Parathyroid adenoma (tissue), 2 donors: ENCODE measurements at regions not wholly inside any gene's neighbourhood (a gene's known extent, or its start where the extent isn't known, plus 50 kb on each side); places are given as distances from the start of the nearest gene placed in this dataset.
"Not testable (repeated sequence)": the region's sequence is repeated elsewhere in the genome, so short reads cannot be mapped to it uniquely, and the experiment has no call there.

Experiments used
- H2AFZ ChIP-seq: fragments of 300-600 bp; sonication (generic); one replicate; pipeline ENCODE4 v1.7.0; 2017; ENCODE audit warnings: antibody characterized with exemption, mild to moderate bottlenecking
- H3K27ac ChIP-seq: fragments of 300-600 bp; sonication (generic); one replicate; pipeline ENCODE4 v1.7.0; 2017
- H3K27me3 ChIP-seq: fragments of 300-600 bp; sonication (generic); one replicate; pipeline ENCODE4 v1.7.0; 2017; ENCODE audit warnings: low read length; ENCODE audit not compliant: control insufficient read depth, insufficient read depth
- H3K36me3 ChIP-seq: fragments of 300-600 bp; sonication (generic); one replicate; pipeline ENCODE4 v1.7.0; 2017; ENCODE audit warnings: low read length; ENCODE audit not compliant: control insufficient read depth, insufficient read depth
- H3K4me1 ChIP-seq: fragments of 300-600 bp; sonication (generic); one replicate; pipeline ENCODE4 v1.7.0; 2017; ENCODE audit warnings: control low read depth
- H3K4me2 ChIP-seq: fragments of 300-600 bp; sonication (generic); one replicate; pipeline ENCODE4 v1.7.0; 2017; ENCODE audit warnings: low read length
- H3K4me3 ChIP-seq: fragments of 300-600 bp; sonication (generic); one replicate; pipeline ENCODE4 v1.7.0; 2017; ENCODE audit warnings: low read depth, low read length
- H3K79me2 ChIP-seq: fragments of 300-600 bp; sonication (generic); one replicate; pipeline ENCODE4 v1.7.0; 2017; ENCODE audit warnings: control low read depth
- H3K9ac ChIP-seq: fragments of 300-600 bp; sonication (generic); one replicate; pipeline ENCODE4 v1.7.0; 2017; ENCODE audit warnings: mild to moderate bottlenecking
- H3K9me3 ChIP-seq: fragments of 300-600 bp; sonication (generic); one replicate; pipeline ENCODE4 v1.7.0; 2017; ENCODE audit warnings: low read length; ENCODE audit not compliant: control insufficient read depth
- CTCF ChIP-seq: fragments of 300-600 bp; sonication (generic); IDR thresholded peaks from one replicate; pipeline ENCODE4 v1.7.0; 2017; ENCODE audit warnings: antibody characterized with exemption, mild to moderate bottlenecking
- donor health status: primary hyperparathyroidism.

GRCh38 chrX:65194547-65194946 is 218.3 kb upstream of the ZC4H2 start:
- H3K9me3 ChIP-seq, result no peaks in the 10 kb centered on the region
- H3K79me2 ChIP-seq, result no peaks in the 10 kb centered on the region
- no peak overlapping the region for H3K4me2 ChIP-seq
- no peak for TF ChIP-seq CTCF
- no peak overlapping the region for H3K4me3 ChIP-seq
- H3K9ac ChIP-seq, result no peak overlapping the region
- no peak overlapping the region for H3K27ac ChIP-seq
- H3K36me3 ChIP-seq, result no peaks in the 10 kb centered on the region
- H2AFZ ChIP-seq, result no peak overlapping the region
- no peaks in the 10 kb centered on the region for H3K27me3 ChIP-seq
- H3K4me1 ChIP-seq, result no peaks in the 10 kb centered on the region

DNA sequence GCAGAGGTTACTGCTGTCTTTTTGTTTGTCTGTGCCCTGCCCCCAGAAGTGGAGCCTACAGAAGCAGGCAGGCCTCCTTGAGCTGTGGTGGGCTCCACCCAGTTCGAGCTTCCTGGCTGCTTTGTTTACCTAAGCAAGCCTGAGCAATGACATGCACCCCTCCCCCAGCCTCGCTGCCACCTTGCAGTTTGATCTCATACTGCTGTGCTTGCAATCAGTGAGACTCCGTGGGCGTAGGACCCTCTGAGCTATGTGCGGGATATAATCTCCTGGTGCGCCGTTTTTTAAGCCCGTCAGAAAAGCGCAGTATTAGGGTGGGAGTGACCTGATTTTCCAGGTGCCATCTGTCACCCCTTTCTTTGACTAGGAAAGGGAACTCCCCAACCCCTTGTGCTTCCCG is 187.1 kb upstream of the ZC4H2 start:
- H2AFZ ChIP-seq, H3K4me2 ChIP-seq, H3K9ac ChIP-seq, H3K27ac ChIP-seq, H3K4me3 ChIP-seq, H3K4me1 ChIP-seq, H3K36me3 ChIP-seq, H3K79me2 ChIP-seq, H3K9me3 ChIP-seq, H3K27me3 ChIP-seq: not testable (repeated sequence)

GRCh38 chrX:65148232-65148631 is 172.0 kb upstream of the ZC4H2 start:
- Histone ChIP-seq H3K27me3 (no peaks in the 10 kb centered on the region), H3K4me3 (no peak overlapping the region), H3K27ac (no peak overlapping the region), H3K9ac (no peak overlapping the region), H3K4me2 (no peak overlapping the region), H3K79me2 (no peaks in the 10 kb centered on the region), H3K4me1 (no peaks in the 10 kb centered on the region), H3K9me3 (no peaks in the 10 kb centered on the region), H2AFZ (no peak overlapping the region), H3K36me3 (no peaks in the 10 kb centered on the region)
- no peak for TF ChIP-seq CTCF

DNA sequence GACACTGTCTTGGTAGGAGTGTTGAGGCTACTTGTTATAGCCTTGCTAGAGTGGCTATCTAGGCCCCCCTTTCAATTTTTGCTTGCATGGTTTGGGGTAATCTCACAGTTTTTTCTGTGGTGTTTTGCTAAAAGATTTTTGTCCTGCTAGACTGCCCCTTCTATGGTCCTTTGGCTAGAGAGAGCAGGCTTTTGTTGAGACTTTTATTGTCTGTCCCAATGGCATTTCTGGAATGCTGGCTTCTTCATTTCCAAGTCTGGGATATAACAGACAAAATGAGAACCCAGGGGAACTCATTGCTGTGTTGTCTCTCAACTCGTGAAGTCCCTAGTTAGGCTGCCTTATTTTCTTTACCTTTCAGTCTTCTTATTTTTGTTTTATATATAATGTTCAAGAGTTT is 160.2 kb upstream of the ZC4H2 start:
- Histone ChIP-seq H3K4me1 (no peaks in the 10 kb centered on the region), H3K9me3 (no peaks in the 10 kb centered on the region), H3K27ac (no peak overlapping the region), H3K4me3 (no peak overlapping the region), H3K36me3 (no peaks in the 10 kb centered on the region), H3K9ac (no peak overlapping the region), H3K4me2 (no peak overlapping the region), H3K27me3 (no peaks in the 10 kb centered on the region), H3K79me2 (no peaks in the 10 kb centered on the region), H2AFZ (no peak overlapping the region)
- TF ChIP-seq CTCF, result no peak

DNA sequence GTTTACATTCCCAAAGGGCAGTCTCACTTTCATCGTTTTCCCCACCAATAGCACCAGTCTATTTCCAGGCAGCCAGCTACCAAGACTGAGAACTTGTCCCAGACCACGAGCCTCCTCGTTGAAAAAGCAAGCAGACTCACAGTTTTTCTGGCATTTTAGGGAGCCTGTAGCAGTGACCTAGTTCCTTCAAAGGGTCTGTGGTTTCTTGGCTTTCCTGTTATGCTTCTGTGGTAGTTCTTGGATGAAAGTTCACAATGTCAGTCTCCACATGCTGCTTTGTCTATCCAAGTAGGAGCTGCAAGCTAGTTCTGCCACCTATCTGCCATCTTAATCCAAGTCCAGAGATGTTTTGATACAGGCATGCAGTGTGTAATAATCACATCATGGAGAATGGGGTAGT is 151.6 kb upstream of the ZC4H2 start:
- Histone ChIP-seq H3K9me3 (no peaks in the 10 kb centered on the region), H3K36me3 (no peaks in the 10 kb centered on the region), H3K4me2 (no peak overlapping the region), H3K9ac (no peak overlapping the region), H3K4me3 (no peak overlapping the region), H3K27me3 (no peaks in the 10 kb centered on the region), H3K79me2 (peaks cover 3% of the 10 kb centered on the region), H3K4me1 (no peaks in the 10 kb centered on the region), H2AFZ (no peak overlapping the region), H3K27ac (no peak overlapping the region)
- TF ChIP-seq CTCF, result no peak
